Spleen (tissue), 7 donors: ENCODE measurements at regions not wholly inside any gene's neighbourhood (a gene's known extent, or its start where the extent isn't known, plus 50 kb on each side); places are given as distances from the start of the nearest gene placed in this dataset.

Experiments
- CTCF ChIP-seq, 11 experiments: fragments of 200-600 bp in 7 of 11; fragments of 450-650 bp in 4 of 11; sonication (generic) in 4 of 11; IDR thresholded peaks in 8 of 11; conservative IDR thresholded peaks in 3 of 11; 1 replicate in 7 of 11; 2 replicates in 4 of 11; pipeline versions ENCODE4 v1.4.0 to v1.8.0; 2016 to 2021; ENCODE audit warnings: antibody characterized with exemption in 11 of 11, inconsistent platforms in 4 of 11, mild to moderate bottlenecking in 1 of 11
- POLR2A ChIP-seq, 3 donors: fragments of 450-650 bp; IDR thresholded peaks; one replicate each; pipeline ENCODE4 v1.5.1; 2017; ENCODE audit warnings: antibody characterized with exemption in 3 of 3, mild to moderate bottlenecking in 1 of 3
- POLR2AphosphoS5 ChIP-seq, 3 donors: sonication (generic); formaldehyde crosslinking; IDR thresholded peaks; one replicate each; pipeline ENCODE4 v1.5.1; 2017; ENCODE audit warnings: antibody characterized with exemption in 3 of 3
- donor health status: DM: no; HTN: no; CAD: no; lungs with moderate emphysema.
- donor health status: DM: no; HTN: no; CAD: no.
- donor health status: DM: no; HTN: no; CAD: no.

- no peak for TF ChIP-seq CTCF (IDR thresholded peaks at IDR 0.05 in 8 of 11, conservative IDR thresholded peaks at IDR 0.05 in 3 of 11)
- TF ChIP-seq POLR2A (IDR thresholded peaks at IDR 0.05), result no peak
- TF ChIP-seq POLR2AphosphoS5 (IDR thresholded peaks at IDR 0.05), result no peak
Observed at GRCh38 chr9:29001006-29001405, 1427.7 kb upstream of the C9orf72 start.
